Endothelial cell of umbilical vein (primary cell): ENCODE measurements at regions not wholly inside any gene's neighbourhood (a gene's known extent, or its start where the extent isn't known, plus 50 kb on each side); places are given as distances from the start of the nearest gene placed in this dataset.

Source experiments
- CTCF ChIP-seq, 2 donors: IDR thresholded peaks; 1 replicate in 1 of 2; 2 replicates in 1 of 2; pipeline ENCODE4 v1.5.1; 2011; ENCODE audit warnings: low read length in 2 of 2, mild to moderate bottlenecking in 2 of 2, moderate library complexity in 2 of 2, control low read depth in 1 of 2, inconsistent platforms in 1 of 2, low read depth in 1 of 2; ENCODE audit not compliant: insufficient read depth in 1 of 2; ENCODE audit errors: extremely low read depth in 1 of 2
- MAX ChIP-seq: IDR thresholded peaks from 2 replicates; pipeline ENCODE4 v1.6.1; 2011; ENCODE audit not compliant: insufficient read depth, insufficient read length
- POLR2A ChIP-seq: IDR thresholded peaks from 2 replicates; pipeline ENCODE4 v1.6.1; 2012; ENCODE audit warnings: low read depth, mild to moderate bottlenecking, control low read depth, low read length
- POLR2AphosphoS5 ChIP-seq: IDR thresholded peaks from 2 replicates; pipeline ENCODE4 v1.6.1; 2012; ENCODE audit warnings: low read depth, mild to moderate bottlenecking, control low read depth, low read length, moderate library complexity; ENCODE audit not compliant: insufficient read depth

DNA sequence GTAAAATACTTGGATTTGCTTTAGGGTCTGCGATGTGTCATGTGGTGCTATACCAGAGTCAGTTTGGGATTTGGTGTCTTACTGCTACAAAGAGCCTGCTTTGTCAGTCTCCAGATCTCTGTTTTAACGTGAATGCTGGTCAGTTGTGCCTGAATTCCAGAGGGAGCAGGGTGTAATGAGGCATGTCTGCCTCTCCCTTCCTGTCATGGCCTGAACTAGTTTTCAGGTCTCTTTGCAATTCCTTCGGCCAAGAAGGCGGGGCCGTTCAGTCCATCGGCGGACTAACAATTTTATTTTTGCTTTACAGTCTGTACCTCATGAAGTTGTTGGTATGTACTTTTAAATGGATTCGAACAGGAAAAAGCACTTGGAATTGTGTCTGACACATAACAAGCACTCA, 465.1 kb upstream of the ADARB2 start:
- TF ChIP-seq CTCF (IDR thresholded peaks at IDR 0.05; ENCODE audit: extremely low read depth in 1 of 2, insufficient read depth in 1 of 2, low read depth in 1 of 2, low read length in 2 of 2) (no peak), MAX (no peak), POLR2AphosphoS5 (no peak), POLR2A (no peak)
